ENCODE measurements at regions not wholly inside any gene's neighbourhood (a gene's known extent, or its start where the extent isn't known, plus 50 kb on each side); places are given as distances from the start of the nearest gene placed in this dataset.

DNA sequence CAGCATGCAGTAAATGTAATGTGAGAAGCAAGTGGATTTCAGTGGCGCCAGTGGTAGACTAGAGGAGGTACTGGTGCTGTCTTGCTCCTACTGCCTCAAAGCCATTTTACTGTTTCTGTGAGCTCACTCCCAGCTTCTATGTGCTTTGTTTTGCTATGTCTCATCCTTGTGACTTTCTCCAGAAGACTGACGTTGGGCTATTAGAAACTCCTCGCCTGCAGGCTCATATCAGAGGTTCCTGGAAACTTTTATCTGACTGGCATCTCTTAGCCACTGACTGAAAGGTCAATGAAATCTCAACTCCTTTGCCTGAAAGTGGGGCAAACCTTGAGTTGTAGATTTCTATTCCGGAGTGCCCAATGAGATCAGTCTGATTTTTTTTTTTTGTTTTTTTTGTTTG is 66.4 kb upstream of the SORCS1 start:
- H3K9ac ChIP-seq (ENCODE audit: low read length), result no peak overlapping the region
- BruUV-seq (replicated peaks), result no TSS peak

More for the DNA sequence above, 66.4 kb upstream of the SORCS1 start:
- Histone ChIP-seq H2AFZ (ENCODE audit: low read depth, low read length, poor library complexity, severe bottlenecking) (no peak overlapping the region), H4K20me1 (ENCODE audit: insufficient read depth) (no peaks in the 10 kb centered on the region), H3K4me2 (ENCODE audit: low read length) (no peak overlapping the region), H3K27ac (ENCODE audit: low read depth, low read length) (no peak overlapping the region), H3K9me2 (ENCODE audit: insufficient read depth) (no peaks in the 10 kb centered on the region), H3K4me1 (ENCODE audit: control insufficient read depth in 1 of 2, insufficient read depth in 2 of 2, low read length in 2 of 2) (no peaks in the 10 kb centered on the region), H3K79me2 (ENCODE audit: insufficient read depth, low read length) (no peaks in the 10 kb centered on the region), H3K4me3 (replicated peaks in 1 of 2; ENCODE audit: low read depth in 1 of 2, low read length in 2 of 2) (no peak overlapping the region), H3K36me3 (ENCODE audit: control insufficient read depth in 1 of 2, insufficient read depth in 2 of 2, low read length in 2 of 2) (no peaks in the 10 kb centered on the region), H3K27me3 (ENCODE audit: insufficient read depth, low read length) (no peaks in the 10 kb centered on the region), H3K9me3 (ENCODE audit: control insufficient read depth in 1 of 2, insufficient read depth in 1 of 2, low read depth in 1 of 2, low read length in 2 of 2) (peaks cover 47 to 62% of the 10 kb centered on the region in 2 experiments)
- intact Hi-C loops (cut with micrococcal nuclease), result no loop called here
- ATAC-seq (no peak), DNase-seq (ENCODE audit: low read depth, low spot score) (no peak)
- no peak for TF ChIP-seq POLR2AphosphoS5 (IDR thresholded peaks at IDR 0.05; ENCODE audit: low read depth, low read length)
- no peak for TF ChIP-seq SP1 (IDR thresholded peaks at IDR 0.05; ENCODE audit: low read depth)
- no peak for TF ChIP-seq RAD21 (IDR thresholded peaks at IDR 0.05; ENCODE audit: low read depth)
- TF ChIP-seq FOSL1 (IDR thresholded peaks at IDR 0.05; ENCODE audit: low read depth), result no peak
- TF ChIP-seq ELF1 (IDR thresholded peaks at IDR 0.05; ENCODE audit: borderline replicate concordance, low read depth), result no peak
- no peak for TF ChIP-seq CEBPB (IDR thresholded peaks at IDR 0.05; ENCODE audit: low read depth)
- TF ChIP-seq, protein P1, sequence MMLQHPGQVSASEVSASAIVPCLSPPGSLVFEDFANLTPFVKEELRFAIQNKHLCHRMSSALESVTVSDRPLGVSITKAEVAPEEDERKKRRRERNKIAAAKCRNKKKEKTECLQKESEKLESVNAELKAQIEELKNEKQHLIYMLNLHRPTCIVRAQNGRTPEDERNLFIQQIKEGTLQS (IDR thresholded peaks at IDR 0.05), result no peak
- no peak for TF ChIP-seq JUND (IDR thresholded peaks at IDR 0.05)
- TF ChIP-seq, protein P2, sequence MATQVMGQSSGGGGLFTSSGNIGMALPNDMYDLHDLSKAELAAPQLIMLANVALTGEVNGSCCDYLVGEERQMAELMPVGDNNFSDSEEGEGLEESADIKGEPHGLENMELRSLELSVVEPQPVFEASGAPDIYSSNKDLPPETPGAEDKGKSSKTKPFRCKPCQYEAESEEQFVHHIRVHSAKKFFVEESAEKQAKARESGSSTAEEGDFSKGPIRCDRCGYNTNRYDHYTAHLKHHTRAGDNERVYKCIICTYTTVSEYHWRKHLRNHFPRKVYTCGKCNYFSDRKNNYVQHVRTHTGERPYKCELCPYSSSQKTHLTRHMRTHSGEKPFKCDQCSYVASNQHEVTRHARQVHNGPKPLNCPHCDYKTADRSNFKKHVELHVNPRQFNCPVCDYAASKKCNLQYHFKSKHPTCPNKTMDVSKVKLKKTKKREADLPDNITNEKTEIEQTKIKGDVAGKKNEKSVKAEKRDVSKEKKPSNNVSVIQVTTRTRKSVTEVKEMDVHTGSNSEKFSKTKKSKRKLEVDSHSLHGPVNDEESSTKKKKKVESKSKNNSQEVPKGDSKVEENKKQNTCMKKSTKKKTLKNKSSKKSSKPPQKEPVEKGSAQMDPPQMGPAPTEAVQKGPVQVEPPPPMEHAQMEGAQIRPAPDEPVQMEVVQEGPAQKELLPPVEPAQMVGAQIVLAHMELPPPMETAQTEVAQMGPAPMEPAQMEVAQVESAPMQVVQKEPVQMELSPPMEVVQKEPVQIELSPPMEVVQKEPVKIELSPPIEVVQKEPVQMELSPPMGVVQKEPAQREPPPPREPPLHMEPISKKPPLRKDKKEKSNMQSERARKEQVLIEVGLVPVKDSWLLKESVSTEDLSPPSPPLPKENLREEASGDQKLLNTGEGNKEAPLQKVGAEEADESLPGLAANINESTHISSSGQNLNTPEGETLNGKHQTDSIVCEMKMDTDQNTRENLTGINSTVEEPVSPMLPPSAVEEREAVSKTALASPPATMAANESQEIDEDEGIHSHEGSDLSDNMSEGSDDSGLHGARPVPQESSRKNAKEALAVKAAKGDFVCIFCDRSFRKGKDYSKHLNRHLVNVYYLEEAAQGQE (IDR thresholded peaks at IDR 0.05; ENCODE audit: low read depth), result no peak
- TF ChIP-seq YY1 (IDR thresholded peaks at IDR 0.05; ENCODE audit: extremely low read depth, insufficient replicate concordance, low read depth, low read length), result no peak
- no peak for TF ChIP-seq ZNF274 (IDR thresholded peaks at IDR 0.05; ENCODE audit: low read depth, low read length)
- TF ChIP-seq SIN3A (IDR thresholded peaks at IDR 0.05; ENCODE audit: low read depth), result no peak
- TF ChIP-seq, protein P3, sequence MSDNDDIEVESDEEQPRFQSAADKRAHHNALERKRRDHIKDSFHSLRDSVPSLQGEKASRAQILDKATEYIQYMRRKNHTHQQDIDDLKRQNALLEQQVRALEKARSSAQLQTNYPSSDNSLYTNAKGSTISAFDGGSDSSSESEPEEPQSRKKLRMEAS (IDR thresholded peaks at IDR 0.05), result no peak
- TF ChIP-seq EZH2phosphoT487 (IDR thresholded peaks at IDR 0.05; ENCODE audit: borderline replicate concordance), result no peak
- TF ChIP-seq, protein P4, sequence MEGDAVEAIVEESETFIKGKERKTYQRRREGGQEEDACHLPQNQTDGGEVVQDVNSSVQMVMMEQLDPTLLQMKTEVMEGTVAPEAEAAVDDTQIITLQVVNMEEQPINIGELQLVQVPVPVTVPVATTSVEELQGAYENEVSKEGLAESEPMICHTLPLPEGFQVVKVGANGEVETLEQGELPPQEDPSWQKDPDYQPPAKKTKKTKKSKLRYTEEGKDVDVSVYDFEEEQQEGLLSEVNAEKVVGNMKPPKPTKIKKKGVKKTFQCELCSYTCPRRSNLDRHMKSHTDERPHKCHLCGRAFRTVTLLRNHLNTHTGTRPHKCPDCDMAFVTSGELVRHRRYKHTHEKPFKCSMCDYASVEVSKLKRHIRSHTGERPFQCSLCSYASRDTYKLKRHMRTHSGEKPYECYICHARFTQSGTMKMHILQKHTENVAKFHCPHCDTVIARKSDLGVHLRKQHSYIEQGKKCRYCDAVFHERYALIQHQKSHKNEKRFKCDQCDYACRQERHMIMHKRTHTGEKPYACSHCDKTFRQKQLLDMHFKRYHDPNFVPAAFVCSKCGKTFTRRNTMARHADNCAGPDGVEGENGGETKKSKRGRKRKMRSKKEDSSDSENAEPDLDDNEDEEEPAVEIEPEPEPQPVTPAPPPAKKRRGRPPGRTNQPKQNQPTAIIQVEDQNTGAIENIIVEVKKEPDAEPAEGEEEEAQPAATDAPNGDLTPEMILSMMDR (IDR thresholded peaks at IDR 0.05 in 2 of 3, conservative IDR thresholded peaks at IDR 0.05 in 1 of 3; ENCODE audit: borderline replicate concordance in 1 of 3, insufficient read depth in 1 of 3, low read depth in 2 of 3, low read length in 2 of 3), result no peak
- TF ChIP-seq POLR2A (IDR thresholded peaks at IDR 0.05; ENCODE audit: borderline replicate concordance, extremely low read depth, insufficient read depth, insufficient read length), result no peak
- TF ChIP-seq, protein P5, sequence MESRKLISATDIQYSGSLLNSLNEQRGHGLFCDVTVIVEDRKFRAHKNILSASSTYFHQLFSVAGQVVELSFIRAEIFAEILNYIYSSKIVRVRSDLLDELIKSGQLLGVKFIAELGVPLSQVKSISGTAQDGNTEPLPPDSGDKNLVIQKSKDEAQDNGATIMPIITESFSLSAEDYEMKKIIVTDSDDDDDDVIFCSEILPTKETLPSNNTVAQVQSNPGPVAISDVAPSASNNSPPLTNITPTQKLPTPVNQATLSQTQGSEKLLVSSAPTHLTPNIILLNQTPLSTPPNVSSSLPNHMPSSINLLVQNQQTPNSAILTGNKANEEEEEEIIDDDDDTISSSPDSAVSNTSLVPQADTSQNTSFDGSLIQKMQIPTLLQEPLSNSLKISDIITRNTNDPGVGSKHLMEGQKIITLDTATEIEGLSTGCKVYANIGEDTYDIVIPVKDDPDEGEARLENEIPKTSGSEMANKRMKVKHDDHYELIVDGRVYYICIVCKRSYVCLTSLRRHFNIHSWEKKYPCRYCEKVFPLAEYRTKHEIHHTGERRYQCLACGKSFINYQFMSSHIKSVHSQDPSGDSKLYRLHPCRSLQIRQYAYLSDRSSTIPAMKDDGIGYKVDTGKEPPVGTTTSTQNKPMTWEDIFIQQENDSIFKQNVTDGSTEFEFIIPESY (IDR thresholded peaks at IDR 0.05; ENCODE audit: extremely low read depth, insufficient replicate concordance, low read length), result no peak
- TF ChIP-seq EGR1 (IDR thresholded peaks at IDR 0.05; ENCODE audit: low read depth), result no peak
- TF ChIP-seq TCF7L2 (IDR thresholded peaks at IDR 0.05; ENCODE audit: borderline replicate concordance, extremely low read depth, insufficient read depth, insufficient read length), result no peak
- TF ChIP-seq SRF (IDR thresholded peaks at IDR 0.05; ENCODE audit: low read depth), result no peak
- POLR2A ChIA-PET, result no interaction called here
- RAD21 ChIA-PET (ENCODE audit: low non-redundant PET in 1 of 2, low total read pairs in 2 of 2, uncharacterized antibody in 2 of 2, unreplicated experiment in 2 of 2), result no interaction called here
- CTCF ChIA-PET, result no interaction called here

Data from HCT116 (cell line).